IPS-18c (cell line): ENCODE measurements at regions not wholly inside any gene's neighbourhood (a gene's known extent, or its start where the extent isn't known, plus 50 kb on each side); places are given as distances from the start of the nearest gene placed in this dataset.
"Not testable (repeated sequence)": the region's sequence is repeated elsewhere in the genome, so short reads cannot be mapped to it uniquely, and the experiment has no call there.

ENCODE experiments used
- H3K4me3 ChIP-seq: 2 replicates; pipeline ENCODE4 v1.7.0; 2013; ENCODE audit warnings: low read depth, mild to moderate bottlenecking, low read length, moderate library complexity; ENCODE audit not compliant: insufficient read depth
- H3K9me3 ChIP-seq: one replicate; pipeline ENCODE4 v1.6.1; 2013; ENCODE audit warnings: mild to moderate bottlenecking, low read length, moderate library complexity; ENCODE audit not compliant: control insufficient read depth, insufficient read depth

DNA sequence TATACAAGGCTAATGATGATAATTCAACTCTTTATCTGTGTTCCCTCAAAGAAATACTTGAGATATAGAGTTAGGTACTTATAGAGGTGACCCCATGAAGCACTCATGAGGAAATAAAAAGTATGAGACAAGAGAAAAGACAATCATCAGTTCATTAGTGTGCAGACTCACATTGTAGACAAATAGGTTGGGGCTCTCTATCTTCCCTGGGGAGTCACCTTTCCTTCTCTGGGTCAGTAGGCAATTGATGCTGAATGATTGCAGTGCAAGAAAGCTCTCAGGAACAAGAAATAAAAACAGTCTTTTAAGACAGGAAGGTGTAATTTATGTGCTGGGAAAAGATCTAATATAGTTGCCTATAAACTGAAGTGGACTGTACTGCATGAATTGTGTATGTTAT is 1357.6 kb upstream of the EPHA6 start:
- no peaks in the 10 kb centered on the region for H3K9me3 ChIP-seq

DNA sequence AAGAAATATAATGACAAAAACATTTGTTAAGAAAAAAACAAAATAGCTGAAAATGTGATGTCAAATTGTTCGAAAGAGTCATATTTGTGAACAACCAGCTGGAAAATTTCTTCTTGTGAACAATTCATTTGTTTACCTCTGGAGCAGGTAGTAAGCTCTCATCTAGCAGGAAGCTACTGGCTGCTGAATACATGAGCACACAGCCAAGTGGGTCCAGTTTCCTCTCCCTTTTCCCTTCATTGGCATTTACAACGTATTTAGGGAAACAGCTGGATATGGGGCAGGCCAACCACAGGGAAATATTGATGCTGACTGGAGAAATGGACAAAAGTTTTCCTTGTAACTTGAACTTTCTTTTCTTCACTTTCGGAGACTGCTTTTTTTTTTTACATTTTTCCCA is 1354.7 kb upstream of the EPHA6 start:
- Histone ChIP-seq H3K9me3 (no peaks in the 10 kb centered on the region), H3K4me3 (no peak overlapping the region)

More for the DNA sequence above, 1357.6 kb upstream of the EPHA6 start:
- no peak overlapping the region for H3K4me3 ChIP-seq

DNA sequence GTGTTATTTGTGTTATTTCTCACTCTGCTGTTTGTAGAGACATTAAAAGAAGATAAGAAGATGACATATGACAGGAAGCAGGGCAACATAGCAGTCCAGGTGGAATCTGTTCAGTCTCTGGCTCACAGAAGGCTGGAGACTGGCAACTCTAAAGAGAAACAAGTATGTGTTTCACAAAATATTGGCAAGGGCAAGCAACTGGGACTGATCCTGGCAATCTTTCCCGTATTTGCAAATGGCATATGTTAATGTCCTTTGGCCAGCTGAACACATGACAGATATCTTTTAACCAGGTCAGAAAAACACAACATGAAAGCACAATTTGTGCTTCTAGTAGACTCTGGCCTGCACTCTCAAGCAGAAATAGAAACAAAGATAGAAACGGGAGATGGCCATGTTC is 1354.1 kb upstream of the EPHA6 start:
- H3K9me3 ChIP-seq = no peaks in the 10 kb centered on the region
- H3K4me3 ChIP-seq = no peak overlapping the region

DNA sequence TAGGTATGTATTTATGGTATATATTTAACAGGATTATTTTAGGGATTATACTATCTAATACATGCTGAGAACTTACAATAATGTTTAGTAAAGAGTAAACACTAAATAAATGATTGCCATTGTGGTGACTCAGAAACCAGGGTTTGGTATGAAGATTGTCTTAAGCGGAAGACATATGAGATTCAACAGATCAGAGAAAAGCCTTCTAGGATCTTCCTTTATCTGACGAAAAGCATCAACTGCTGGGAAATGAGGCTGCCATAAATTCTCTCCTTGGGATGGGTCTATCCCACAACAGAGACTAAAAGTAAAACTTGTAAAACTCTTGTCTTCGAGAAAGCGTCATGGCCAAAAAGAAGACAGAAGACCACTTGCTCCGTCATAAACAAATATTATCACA is 1352.2 kb upstream of the EPHA6 start:
- no peaks in the 10 kb centered on the region for H3K9me3 ChIP-seq
- no peak overlapping the region for H3K4me3 ChIP-seq

DNA sequence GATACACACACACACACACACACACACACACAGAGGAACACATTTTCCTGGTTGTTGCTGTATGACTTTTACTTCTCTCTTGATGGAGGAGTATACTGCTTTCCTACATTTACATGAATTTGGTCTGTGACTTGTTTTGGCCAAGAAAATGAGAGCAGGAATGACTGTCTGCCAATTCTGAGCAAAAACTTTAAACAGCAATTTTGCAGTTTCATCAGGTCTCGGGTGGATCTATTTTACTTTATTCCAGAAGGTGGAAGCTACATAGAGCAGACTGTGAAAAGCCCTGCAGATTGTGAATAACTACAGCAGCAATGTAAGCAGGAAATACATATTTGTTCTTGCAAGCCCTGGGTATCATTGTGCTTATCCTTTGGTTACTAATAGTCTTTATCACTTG is 1350.0 kb upstream of the EPHA6 start:
- no peaks in the 10 kb centered on the region for H3K9me3 ChIP-seq
- H3K4me3 ChIP-seq = no peak overlapping the region

DNA sequence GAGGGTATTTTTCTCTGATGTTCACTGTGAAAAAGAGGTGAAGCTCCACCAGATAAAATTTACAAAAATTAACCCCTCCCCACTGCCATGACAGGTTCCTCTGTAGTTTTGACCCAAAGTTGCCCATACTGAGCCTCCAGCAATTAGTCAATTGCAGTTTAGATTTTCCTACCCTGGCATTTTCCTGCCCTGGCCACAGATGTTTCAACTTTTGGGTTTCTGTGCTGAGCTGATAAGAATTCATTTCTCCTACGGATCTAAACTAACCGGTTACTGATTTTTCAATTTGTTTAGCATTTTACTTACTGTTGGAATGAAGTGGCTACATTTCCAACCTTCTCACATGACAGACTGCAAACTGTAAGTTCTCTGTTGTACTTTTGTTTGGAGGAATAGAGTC is 1346.1 kb upstream of the EPHA6 start:
- Histone ChIP-seq H3K9me3 (no peaks in the 10 kb centered on the region), H3K4me3 (no peak overlapping the region)

DNA sequence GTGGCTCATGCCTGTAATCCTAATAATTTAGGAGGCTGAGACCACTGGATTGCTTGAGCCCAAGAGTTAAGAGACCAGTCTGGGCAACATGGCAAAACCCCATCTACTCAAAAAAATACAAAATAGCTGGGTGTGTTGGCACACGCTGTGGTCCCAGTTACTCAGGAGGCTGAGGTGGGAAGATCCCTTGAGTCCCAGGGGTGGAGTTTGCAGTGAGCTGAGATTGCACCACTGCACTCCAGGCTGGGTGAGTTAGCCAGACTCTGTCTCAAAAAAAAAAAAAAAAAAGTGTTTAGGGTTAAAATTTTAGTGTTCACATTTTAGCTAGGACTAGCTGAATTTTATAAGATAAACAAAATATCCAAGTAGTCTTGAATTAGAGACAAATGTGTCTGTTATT is 1340.1 kb upstream of the EPHA6 start:
- Histone ChIP-seq H3K9me3 (no peaks in the 10 kb centered on the region), H3K4me3 (no peak overlapping the region)

DNA sequence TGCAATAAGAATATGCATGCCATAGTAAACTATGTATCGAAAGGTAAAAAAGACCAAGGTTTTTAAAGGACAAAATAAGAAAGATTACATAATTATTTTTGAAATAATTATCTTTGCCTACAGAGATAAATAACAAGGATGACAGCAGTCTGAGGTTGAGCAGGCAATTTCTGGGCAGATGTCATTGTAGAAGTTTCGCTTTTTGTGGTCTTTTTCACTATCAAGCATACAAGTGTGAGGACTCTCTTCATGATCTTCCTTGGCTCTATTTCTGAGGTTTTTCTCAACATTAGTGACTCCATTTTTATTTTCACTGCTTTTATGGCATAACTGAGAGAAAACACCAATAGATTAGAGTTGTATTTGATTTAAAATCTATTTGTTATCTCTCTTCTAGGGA is 1337.9 kb upstream of the EPHA6 start:
- Histone ChIP-seq H3K4me3 (no peak overlapping the region), H3K9me3 (no peaks in the 10 kb centered on the region)

DNA sequence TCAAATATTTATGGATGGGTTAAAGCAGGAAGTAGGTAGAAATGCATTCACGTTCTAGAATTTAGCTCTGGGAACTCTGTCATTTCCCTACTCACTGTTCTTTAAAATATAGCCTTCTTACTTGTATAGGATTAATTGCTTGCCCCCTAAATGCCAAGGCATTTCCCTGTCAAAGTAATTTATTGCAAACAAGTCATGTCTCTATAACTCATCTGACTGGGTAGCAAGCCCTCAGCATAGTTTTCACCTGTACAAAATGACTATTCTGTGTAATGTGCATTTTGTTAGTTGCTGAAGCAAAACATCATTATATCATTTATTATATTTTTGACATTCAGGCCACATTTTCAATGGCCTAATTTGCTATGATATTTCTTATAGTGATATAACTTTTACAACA is 1308.2 kb upstream of the EPHA6 start:
- peaks cover 9% of the 10 kb centered on the region for H3K9me3 ChIP-seq
- H3K4me3 ChIP-seq = no peak overlapping the region

DNA sequence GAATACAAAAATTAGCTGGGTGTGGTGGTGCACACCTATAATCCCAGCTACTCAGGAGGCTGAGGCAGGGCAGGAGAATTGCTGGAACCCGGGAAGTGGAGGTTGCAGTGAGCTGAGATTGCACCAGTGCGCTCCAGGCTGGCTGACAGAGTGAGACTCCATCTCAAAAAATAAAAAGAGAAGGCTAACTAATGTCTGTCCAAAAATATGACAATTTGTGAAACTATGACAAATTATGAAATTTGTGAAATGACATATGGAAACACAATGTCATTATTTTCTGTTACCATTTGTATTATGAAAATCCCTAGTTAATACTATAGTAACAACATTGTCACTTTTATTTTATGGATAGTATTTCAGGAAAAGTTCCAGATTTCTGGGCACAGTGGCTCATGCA is 1306.3 kb upstream of the EPHA6 start:
- H3K9me3 ChIP-seq = peaks cover 9% of the 10 kb centered on the region
- H3K4me3 ChIP-seq = no peak overlapping the region

DNA sequence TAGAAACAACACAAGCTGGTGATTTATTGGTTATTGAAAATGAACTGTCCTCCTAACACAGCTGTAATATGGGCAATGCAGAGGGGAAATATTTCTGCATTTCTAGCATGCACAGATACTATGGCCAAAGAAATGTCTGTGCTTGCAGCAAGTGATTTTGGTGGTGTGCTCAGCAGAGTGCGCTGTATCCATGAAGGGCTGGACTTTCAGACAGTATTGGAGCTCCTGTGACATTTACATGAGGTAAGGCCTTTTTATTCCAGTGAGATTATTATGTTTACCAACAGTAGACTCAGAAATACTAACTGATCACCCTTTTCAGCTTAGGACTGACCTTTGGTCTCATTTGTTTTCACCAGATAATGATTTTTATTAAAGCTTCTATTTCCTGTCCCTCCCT is 1302.6 kb upstream of the EPHA6 start:
- no peak overlapping the region for H3K4me3 ChIP-seq

DNA sequence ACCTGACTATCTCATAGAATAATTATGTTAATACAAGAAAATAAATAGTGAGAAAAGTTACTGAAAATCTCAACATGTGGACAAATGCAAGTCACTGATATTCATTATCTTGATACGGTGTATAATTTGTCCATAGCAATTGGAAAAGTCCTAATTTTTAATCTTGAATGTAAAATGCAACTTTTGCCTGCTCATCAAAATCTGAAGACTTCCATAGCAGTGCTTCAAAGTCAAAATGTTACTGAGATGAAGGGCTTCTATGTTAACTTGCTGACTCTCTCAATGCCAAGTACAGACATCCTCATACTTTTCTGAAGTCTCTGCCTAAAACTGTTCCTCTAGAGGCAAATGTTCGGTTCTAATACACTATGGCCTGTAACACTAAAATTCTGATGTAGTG is 1300.1 kb upstream of the EPHA6 start:
- no peak overlapping the region for H3K4me3 ChIP-seq
- H3K9me3 ChIP-seq = peaks cover 9% of the 10 kb centered on the region

More for the DNA sequence above, 1302.6 kb upstream of the EPHA6 start:
- peaks cover 9% of the 10 kb centered on the region for H3K9me3 ChIP-seq

DNA sequence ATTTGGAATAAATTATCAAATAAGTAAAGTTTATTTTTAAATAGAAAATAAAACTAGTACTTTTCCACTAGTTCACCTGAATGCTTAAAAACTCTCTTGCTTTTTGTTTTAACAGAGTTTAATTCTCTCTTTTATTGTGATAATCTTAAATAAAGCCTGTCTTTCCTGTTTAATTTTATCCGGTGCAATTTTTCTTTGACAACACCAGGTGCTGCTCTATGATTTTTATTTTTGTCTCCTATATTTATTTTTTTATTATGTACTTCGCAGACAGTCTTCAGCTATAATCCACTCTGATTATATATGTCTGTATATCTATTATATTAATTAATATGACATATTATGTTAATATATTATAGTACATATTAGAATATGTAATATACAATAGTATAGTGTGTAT is 1293.0 kb upstream of the EPHA6 start:
- no peaks in the 10 kb centered on the region for H3K9me3 ChIP-seq

DNA sequence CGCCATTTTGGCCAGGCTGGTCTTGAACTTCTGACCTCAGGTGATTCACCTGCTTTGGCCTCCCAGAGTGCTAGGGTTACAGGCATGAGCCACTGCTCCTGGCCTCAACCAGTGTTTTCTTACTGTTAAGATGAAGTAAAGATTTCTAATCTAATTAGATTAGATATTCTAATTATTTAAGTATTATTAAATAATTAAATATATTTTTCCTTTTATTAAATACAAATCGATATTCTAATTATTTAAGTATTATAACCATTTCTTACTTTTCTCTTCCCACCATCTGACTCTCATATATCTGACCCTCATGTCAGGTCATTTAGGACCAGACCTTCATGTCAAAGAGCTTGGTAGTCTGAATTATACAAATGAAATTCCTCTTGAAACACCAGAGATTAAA is 1291.9 kb upstream of the EPHA6 start:
- Histone ChIP-seq H3K4me3 (no peak overlapping the region), H3K9me3 (no peaks in the 10 kb centered on the region)

More for the DNA sequence above, 1293.0 kb upstream of the EPHA6 start:
- no peak overlapping the region for H3K4me3 ChIP-seq

DNA sequence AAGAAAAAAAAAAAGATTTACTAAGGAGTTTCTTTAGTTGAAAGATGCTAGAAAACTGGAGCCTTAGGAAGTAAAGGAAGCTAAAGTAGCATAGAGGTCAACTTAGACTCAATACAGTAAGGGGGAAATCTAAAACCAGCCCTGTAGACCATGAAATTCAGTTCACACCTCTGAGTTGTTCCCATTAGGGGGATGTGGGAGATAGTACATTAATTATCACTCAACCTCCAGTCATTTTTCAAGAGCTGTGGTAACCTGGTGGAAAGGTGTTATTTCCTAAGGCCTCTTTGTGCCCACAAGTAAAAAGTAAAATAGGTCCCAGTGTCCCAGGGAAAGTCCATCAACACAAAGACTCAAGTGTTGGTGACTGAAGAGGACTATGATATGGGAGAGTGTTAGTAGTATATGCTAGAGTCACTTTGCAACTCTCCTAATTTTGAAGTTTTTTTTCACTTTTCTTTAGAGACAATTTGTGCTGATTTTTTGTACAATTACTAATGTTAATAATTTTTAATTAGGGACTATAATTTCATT is 1274.4 kb upstream of the EPHA6 start:
- no peak overlapping the region for H3K4me3 ChIP-seq
- H3K9me3 ChIP-seq = no peaks in the 10 kb centered on the region

DNA sequence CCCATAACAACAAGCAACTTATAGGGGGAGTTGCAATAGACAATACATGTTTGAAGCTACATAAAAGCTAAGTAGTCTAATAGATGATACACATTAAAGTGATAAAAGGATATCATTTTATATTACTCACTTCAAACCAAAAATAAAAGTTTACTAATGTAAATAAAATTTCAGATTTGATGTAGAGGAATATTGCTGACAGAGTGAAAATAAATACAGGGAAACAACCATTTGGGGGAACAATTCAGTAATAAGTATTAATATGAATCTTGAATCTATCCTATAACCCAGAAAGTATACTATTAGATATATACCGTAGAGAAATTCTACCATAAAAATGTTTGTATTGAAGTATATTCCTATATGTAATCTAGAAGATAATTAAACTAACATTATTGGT is 1248.9 kb upstream of the EPHA6 start:
- Histone ChIP-seq H3K9me3 (no peaks in the 10 kb centered on the region), H3K4me3 (no peak overlapping the region)

DNA sequence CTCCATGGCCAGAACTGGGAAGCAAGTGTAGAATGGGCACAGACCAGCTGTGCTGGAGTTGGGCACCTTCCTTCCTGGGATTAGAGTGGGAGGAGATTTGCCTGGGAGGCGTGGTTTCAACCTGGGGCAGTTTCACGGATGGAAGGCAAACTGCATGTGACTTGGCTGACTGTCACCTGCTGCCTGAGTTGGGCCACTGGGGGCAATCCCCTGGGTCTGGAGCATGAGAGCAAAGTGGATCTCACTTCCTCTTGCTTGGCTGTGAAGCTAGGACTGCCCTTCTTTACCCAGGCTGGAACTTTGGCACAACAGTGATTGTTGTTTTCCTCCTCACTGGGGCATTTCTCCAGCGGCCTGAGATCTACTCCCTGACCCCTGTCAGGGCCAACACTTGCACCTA is 1247.0 kb upstream of the EPHA6 start:
- Histone ChIP-seq H3K4me3 (no peak overlapping the region), H3K9me3 (no peaks in the 10 kb centered on the region)

DNA sequence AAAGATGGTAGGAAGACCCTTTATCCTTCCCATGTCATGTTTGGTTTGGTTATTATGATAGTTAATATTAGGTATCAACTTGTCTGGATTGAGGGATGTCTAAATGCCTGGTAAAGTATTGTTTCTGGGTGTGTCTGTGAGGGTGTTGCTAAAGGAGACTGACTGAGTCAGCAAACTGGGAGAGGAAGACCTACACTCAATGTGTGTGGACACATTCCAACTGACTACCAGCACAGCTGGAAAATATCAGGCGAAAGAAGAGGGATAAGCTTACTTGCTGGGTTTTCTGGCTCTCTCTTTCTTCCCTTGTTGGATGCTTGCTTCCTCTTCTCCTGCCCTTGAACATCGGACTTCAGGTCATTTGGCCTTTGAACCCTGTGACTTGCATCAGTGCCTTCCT is 1227.6 kb upstream of the EPHA6 start:
- no peaks in the 10 kb centered on the region for H3K9me3 ChIP-seq
- H3K4me3 ChIP-seq = no peak overlapping the region

DNA sequence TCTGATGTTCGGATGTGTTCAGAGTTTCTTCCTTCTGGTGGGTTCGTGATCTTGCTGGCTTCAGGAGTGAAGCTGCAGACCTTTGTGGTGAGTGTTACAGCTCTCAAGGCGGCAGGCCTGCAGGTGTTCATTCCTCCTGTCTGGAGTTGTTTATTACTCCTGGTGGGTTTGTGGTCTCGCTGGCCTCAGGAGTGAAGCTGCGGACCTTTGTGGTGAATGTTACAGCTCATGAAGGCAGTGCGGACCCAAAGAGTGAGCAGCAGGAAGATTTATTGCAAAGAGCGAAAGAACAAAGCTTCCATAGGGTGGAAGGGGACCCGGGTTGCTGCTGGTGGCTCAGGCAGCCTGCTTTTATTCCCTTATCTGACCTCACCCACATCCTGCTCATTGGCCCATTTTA is 1226.8 kb upstream of the EPHA6 start:
- not testable (repeated sequence) for H3K9me3 ChIP-seq, H3K4me3 ChIP-seq
